Endothelial cell (in vitro differentiated cells): ENCODE measurements at regions not wholly inside any gene's neighbourhood (a gene's known extent, or its start where the extent isn't known, plus 50 kb on each side); places are given as distances from the start of the nearest gene placed in this dataset.

Experiments
- DNase-seq: peaks from one replicate; pipeline ENCODE4 v3.0.0; 2021; ENCODE audit warnings: low spot score
- H3K27ac Mint-ChIP-seq: one replicate; pipeline ENCODE4 v1.8.0; 2021; ENCODE audit warnings: mixed read lengths, inconsistent platforms; ENCODE audit not compliant: unreplicated experiment
- H3K27me3 Mint-ChIP-seq: one replicate; pipeline ENCODE4 v1.8.0; 2021; ENCODE audit warnings: mild to moderate bottlenecking, moderate library complexity, mixed read lengths, inconsistent platforms; ENCODE audit not compliant: unreplicated experiment
- H3K36me3 Mint-ChIP-seq: one replicate; pipeline ENCODE4 v1.8.0; 2021; ENCODE audit warnings: mild to moderate bottlenecking, low read depth, mixed read lengths, inconsistent platforms; ENCODE audit not compliant: unreplicated experiment
- H3K4me1 Mint-ChIP-seq: one replicate; pipeline ENCODE4 v1.8.0; 2021; ENCODE audit warnings: mild to moderate bottlenecking, mixed read lengths, inconsistent platforms; ENCODE audit not compliant: unreplicated experiment
- H3K4me3 Mint-ChIP-seq: one replicate; pipeline ENCODE4 v1.8.0; 2021; ENCODE audit warnings: mild to moderate bottlenecking, mixed read lengths, inconsistent platforms; ENCODE audit not compliant: unreplicated experiment
- H3K9me3 Mint-ChIP-seq: one replicate; pipeline ENCODE4 v1.8.0; 2021; ENCODE audit warnings: mixed read lengths, inconsistent platforms; ENCODE audit not compliant: unreplicated experiment
- TF ChIP-seq, protein P1 (sequence below): fragments of 200-600 bp; sonication (generic); IDR thresholded peaks from one replicate; pipeline ENCODE4 v1.5.0; 2021; ENCODE audit warnings: antibody characterized with exemption; ENCODE audit not compliant: unreplicated experiment

- H3K27me3 Mint-ChIP-seq = peaks cover 1% of the 10 kb centered on the region
- no peaks in the 10 kb centered on the region for H3K36me3 Mint-ChIP-seq
- H3K4me1 Mint-ChIP-seq = peaks cover 14% of the 10 kb centered on the region
- DNase-seq = no peak
- H3K27ac Mint-ChIP-seq = no peak overlapping the region
- no peaks in the 10 kb centered on the region for H3K9me3 Mint-ChIP-seq
- TF ChIP-seq, protein P1, sequence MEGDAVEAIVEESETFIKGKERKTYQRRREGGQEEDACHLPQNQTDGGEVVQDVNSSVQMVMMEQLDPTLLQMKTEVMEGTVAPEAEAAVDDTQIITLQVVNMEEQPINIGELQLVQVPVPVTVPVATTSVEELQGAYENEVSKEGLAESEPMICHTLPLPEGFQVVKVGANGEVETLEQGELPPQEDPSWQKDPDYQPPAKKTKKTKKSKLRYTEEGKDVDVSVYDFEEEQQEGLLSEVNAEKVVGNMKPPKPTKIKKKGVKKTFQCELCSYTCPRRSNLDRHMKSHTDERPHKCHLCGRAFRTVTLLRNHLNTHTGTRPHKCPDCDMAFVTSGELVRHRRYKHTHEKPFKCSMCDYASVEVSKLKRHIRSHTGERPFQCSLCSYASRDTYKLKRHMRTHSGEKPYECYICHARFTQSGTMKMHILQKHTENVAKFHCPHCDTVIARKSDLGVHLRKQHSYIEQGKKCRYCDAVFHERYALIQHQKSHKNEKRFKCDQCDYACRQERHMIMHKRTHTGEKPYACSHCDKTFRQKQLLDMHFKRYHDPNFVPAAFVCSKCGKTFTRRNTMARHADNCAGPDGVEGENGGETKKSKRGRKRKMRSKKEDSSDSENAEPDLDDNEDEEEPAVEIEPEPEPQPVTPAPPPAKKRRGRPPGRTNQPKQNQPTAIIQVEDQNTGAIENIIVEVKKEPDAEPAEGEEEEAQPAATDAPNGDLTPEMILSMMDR = no peak
- H3K4me3 Mint-ChIP-seq = no peak overlapping the region
Measured at GRCh38 chr2:195395362-195395761, 261.7 kb upstream of the SLC39A10 start.

- H3K27ac Mint-ChIP-seq = no peak overlapping the region
- DNase-seq = no peak
- no peaks in the 10 kb centered on the region for H3K9me3 Mint-ChIP-seq
- no peaks in the 10 kb centered on the region for H3K36me3 Mint-ChIP-seq
- peaks cover 14% of the 10 kb centered on the region for H3K4me1 Mint-ChIP-seq
- H3K27me3 Mint-ChIP-seq = peaks cover 8% of the 10 kb centered on the region
- TF ChIP-seq, protein P1 = no peak
- H3K4me3 Mint-ChIP-seq = no peak overlapping the region
Measured at GRCh38 chr2:195392446-195393336, 264.3 kb upstream of the SLC39A10 start.

- TF ChIP-seq, protein P1 = no peak
- Mint-ChIP-seq H3K27me3 (peaks cover 8% of the 10 kb centered on the region), H3K4me3 (no peak overlapping the region), H3K4me1 (peaks cover 14% of the 10 kb centered on the region), H3K9me3 (no peaks in the 10 kb centered on the region), H3K27ac (no peak overlapping the region), H3K36me3 (no peaks in the 10 kb centered on the region)
- no peak for DNase-seq
Measured at GRCh38 chr2:195390686-195391321, 266.2 kb upstream of the SLC39A10 start.

GRCh38 chr2:195388028-195388427, 269.0 kb upstream of the SLC39A10 start:
- no peak overlapping the region for H3K27ac Mint-ChIP-seq
- H3K4me3 Mint-ChIP-seq = no peak overlapping the region
- H3K9me3 Mint-ChIP-seq = no peaks in the 10 kb centered on the region
- H3K27me3 Mint-ChIP-seq = peaks cover 6% of the 10 kb centered on the region
- H3K4me1 Mint-ChIP-seq = no peaks in the 10 kb centered on the region
- DNase-seq = no peak
- no peaks in the 10 kb centered on the region for H3K36me3 Mint-ChIP-seq
- TF ChIP-seq, protein P1 = no peak

DNA sequence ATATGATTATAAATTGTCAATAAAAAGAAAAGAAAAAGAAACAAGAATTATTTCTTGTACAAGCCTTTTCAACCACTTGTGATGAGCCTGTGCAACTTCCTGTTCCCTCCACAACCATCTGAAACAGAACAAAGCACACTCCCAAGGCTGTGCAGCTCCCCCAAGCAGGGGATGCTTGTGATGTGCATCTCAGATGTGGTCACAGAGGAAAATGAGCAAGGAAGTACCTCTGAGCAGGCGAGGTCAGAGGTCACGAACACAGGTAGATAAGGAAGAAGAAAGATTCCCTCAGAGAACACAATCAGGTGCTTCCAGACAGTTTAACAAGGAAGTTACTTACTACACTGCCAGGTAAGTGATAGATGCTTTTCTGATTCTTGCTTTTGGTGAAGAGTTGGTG, 274.8 kb upstream of the SLC39A10 start:
- H3K9me3 Mint-ChIP-seq = no peaks in the 10 kb centered on the region
- H3K27ac Mint-ChIP-seq = no peak overlapping the region
- no peaks in the 10 kb centered on the region for H3K4me1 Mint-ChIP-seq
- no peaks in the 10 kb centered on the region for H3K27me3 Mint-ChIP-seq
- H3K4me3 Mint-ChIP-seq = no peak overlapping the region
- DNase-seq = no peak
- TF ChIP-seq, protein P1 = no peak
- H3K36me3 Mint-ChIP-seq = no peaks in the 10 kb centered on the region
